GM19193 (cell line): ENCODE measurements at regions not wholly inside any gene's neighbourhood (a gene's known extent, or its start where the extent isn't known, plus 50 kb on each side); places are given as distances from the start of the nearest gene placed in this dataset.

Experiments used
- POLR2A ChIP-seq: IDR thresholded peaks from 4 replicates; pipeline ENCODE4 v1.6.1; 2011; ENCODE audit not compliant: insufficient read depth, insufficient read length; ENCODE audit errors: extremely low read depth

- no peak for TF ChIP-seq POLR2A
These were observed 123.8 kb downstream of the BANF2 start for GRCh38 chr20:17823409-17824144.

- no peak for TF ChIP-seq POLR2A
These were observed 123.0 kb downstream of the BANF2 start for GRCh38 chr20:17822540-17823408.

GRCh38 chr20:17822039-17822438, 122.3 kb downstream of the BANF2 start:
- TF ChIP-seq POLR2A = no peak

- TF ChIP-seq POLR2A = no peak
These were observed 119.8 kb downstream of the BANF2 start for GRCh38 chr20:17819395-17820093.

- no peak for TF ChIP-seq POLR2A
These were observed 118.4 kb downstream of the BANF2 start for GRCh38 chr20:17818187-17818586.

GRCh38 chr20:17816804-17817587, 117.2 kb downstream of the BANF2 start:
- no peak for TF ChIP-seq POLR2A

- no peak for TF ChIP-seq POLR2A
These were observed 111.8 kb downstream of the BANF2 start for GRCh38 chr20:17811628-17811965.

GRCh38 chr20:17810847-17811627, 111.3 kb downstream of the BANF2 start:
- TF ChIP-seq POLR2A = no peak

- no peak for TF ChIP-seq POLR2A
These were observed 110.4 kb downstream of the BANF2 start for GRCh38 chr20:17810062-17810631.

- no peak for TF ChIP-seq POLR2A
These were observed 109.7 kb downstream of the BANF2 start for GRCh38 chr20:17809362-17810061.

- no peak for TF ChIP-seq POLR2A
These were observed 109.0 kb downstream of the BANF2 start for GRCh38 chr20:17808782-17809181.

GRCh38 chr20:17808357-17808756, 108.6 kb downstream of the BANF2 start:
- no peak for TF ChIP-seq POLR2A

- no peak for TF ChIP-seq POLR2A
These were observed 107.9 kb downstream of the BANF2 start for GRCh38 chr20:17807651-17808050.

GRCh38 chr20:17806739-17807441, 107.1 kb downstream of the BANF2 start:
- TF ChIP-seq POLR2A = no peak
